Breast epithelium (tissue), 3 donors: ENCODE measurements at regions not wholly inside any gene's neighbourhood (a gene's known extent, or its start where the extent isn't known, plus 50 kb on each side); places are given as distances from the start of the nearest gene placed in this dataset.

ENCODE experiments used
- POLR2A ChIP-seq: fragments of 450-650 bp; IDR thresholded peaks from one replicate; pipeline ENCODE4 v1.6.1; 2016; ENCODE audit warnings: antibody characterized with exemption, mild to moderate bottlenecking, moderate library complexity
- POLR2AphosphoS5 ChIP-seq, 3 donors: sonication (generic); formaldehyde crosslinking; IDR thresholded peaks; one replicate each; pipeline ENCODE4 v1.6.1; 2017; ENCODE audit warnings: antibody characterized with exemption in 3 of 3

- TF ChIP-seq POLR2AphosphoS5 (IDR thresholded peaks at IDR 0.05) (no peak), POLR2A (no peak)
Measured at GRCh38 chr15:92821491-92822116, 78.5 kb upstream of the CHD2 start.
